OCI-LY1 (cell line): ENCODE measurements at regions not wholly inside any gene's neighbourhood (a gene's known extent, or its start where the extent isn't known, plus 50 kb on each side); places are given as distances from the start of the nearest gene placed in this dataset.

Experiments used
- H2AFZ ChIP-seq: fragments of 200-600 bp; sonication (generic), shearing (Covaris generic); 2 replicates; pipeline ENCODE4 v1.6.0; 2014; ENCODE audit warnings: antibody characterized with exemption, mild to moderate bottlenecking, low read length
- H3F3A ChIP-seq: fragments of 200-600 bp; sonication (generic), shearing (Covaris generic); 2 replicates; pipeline ENCODE4 v1.6.0; 2014; ENCODE audit warnings: mild to moderate bottlenecking, antibody characterized with exemption, low read length, moderate library complexity; ENCODE audit not compliant: insufficient read depth
- H3K27ac ChIP-seq: fragments of 200-600 bp; sonication (generic); 2 replicates; pipeline ENCODE4 v1.5.1; 2014; ENCODE audit warnings: low read length, mixed run types, mild to moderate bottlenecking, low read depth; ENCODE audit not compliant: poor library complexity, severe bottlenecking
- H3K27me3 ChIP-seq: fragments of 200-600 bp; sonication (generic); 2 replicates; pipeline ENCODE4 v1.6.0; 2014; ENCODE audit warnings: antibody characterized with exemption, mild to moderate bottlenecking, low read length, moderate library complexity; ENCODE audit not compliant: insufficient read depth
- H3K36me3 ChIP-seq: fragments of 200-600 bp; sonication (generic); 2 replicates; pipeline ENCODE4 v1.6.1; 2014; ENCODE audit warnings: mild to moderate bottlenecking, antibody characterized with exemption, low read length, moderate library complexity, mixed read lengths; ENCODE audit not compliant: insufficient read depth
- H3K4me1 ChIP-seq: fragments of 200-600 bp; sonication (generic); 2 replicates; pipeline ENCODE4 v1.5.1; 2014; ENCODE audit warnings: mild to moderate bottlenecking, low read length, moderate library complexity; ENCODE audit not compliant: insufficient read depth, severe bottlenecking
- H3K4me2 ChIP-seq: fragments of 200-600 bp; sonication (generic), shearing (Covaris generic); 2 replicates; pipeline ENCODE4 v1.6.1; 2014; ENCODE audit warnings: low read length
- H3K4me3 ChIP-seq: fragments of 200-600 bp; sonication (generic); 2 replicates; pipeline ENCODE4 v1.5.1; 2014; ENCODE audit warnings: low read length, low read depth, mild to moderate bottlenecking, mixed read lengths; ENCODE audit not compliant: poor library complexity, severe bottlenecking
- H3K79me2 ChIP-seq: fragments of 200-600 bp; shearing (Covaris generic); 2 replicates; pipeline ENCODE4 v1.6.1; 2016; ENCODE audit warnings: mixed run types, low read length, mixed read lengths; ENCODE audit not compliant: insufficient read depth
- H3K9ac ChIP-seq: fragments of 200-600 bp; sonication (generic), shearing (Covaris generic); 2 replicates; pipeline ENCODE4 v1.6.1; 2014; ENCODE audit warnings: mild to moderate bottlenecking, low read length, mixed read lengths
- H3K9me2 ChIP-seq: fragments of 200-600 bp; sonication (generic), shearing (Covaris generic); 2 replicates; pipeline ENCODE4 v1.6.1; 2014; ENCODE audit warnings: low read depth, mild to moderate bottlenecking, low read length, mixed read lengths
- H3K9me3 ChIP-seq: fragments of 200-600 bp; shearing (Covaris generic); 2 replicates; pipeline ENCODE4 v1.6.1; 2014; ENCODE audit warnings: low read length, mixed read lengths
- H4K20me1 ChIP-seq: fragments of 200-600 bp; sonication (generic), shearing (Covaris generic); 2 replicates; pipeline ENCODE4 v1.6.0; 2016; ENCODE audit warnings: mild to moderate bottlenecking, low read length; ENCODE audit not compliant: insufficient read depth
- CTCF ChIP-seq: fragments of 200-600 bp; sonication (generic), shearing (Covaris generic); IDR thresholded peaks from 2 replicates; pipeline ENCODE4 v1.5.1; 2017; ENCODE audit warnings: mild to moderate bottlenecking, antibody characterized with exemption, low read length, moderate library complexity, mixed read lengths
- EZH2 ChIP-seq: fragments of 200-600 bp; sonication (generic), shearing (Covaris generic); IDR thresholded peaks from 2 replicates; pipeline ENCODE4 v1.8.0; 2017; ENCODE audit warnings: borderline replicate concordance, mixed run types, mild to moderate bottlenecking, antibody characterized with exemption, low read length, moderate library complexity, mixed read lengths

- H3K9ac ChIP-seq: no peak overlapping the region
- H3K9me3 ChIP-seq: no peaks in the 10 kb centered on the region
- H4K20me1 ChIP-seq: no peaks in the 10 kb centered on the region
- no peaks in the 10 kb centered on the region for H3F3A ChIP-seq
- no peak for TF ChIP-seq EZH2
- TF ChIP-seq CTCF: no peak
- H3K4me2 ChIP-seq: no peak overlapping the region
- no peaks in the 10 kb centered on the region for H3K9me2 ChIP-seq
- H3K27ac ChIP-seq: no peak overlapping the region
- H3K79me2 ChIP-seq: no peaks in the 10 kb centered on the region
- no peak overlapping the region for H2AFZ ChIP-seq
- H3K27me3 ChIP-seq: no peaks in the 10 kb centered on the region
- no peaks in the 10 kb centered on the region for H3K4me1 ChIP-seq
- no peak overlapping the region for H3K4me3 ChIP-seq
- no peaks in the 10 kb centered on the region for H3K36me3 ChIP-seq
Measured at GRCh38 chr16:51267681-51268080, 116.6 kb upstream of the SALL1 start.

- Histone ChIP-seq H3F3A (no peaks in the 10 kb centered on the region), H3K36me3 (no peaks in the 10 kb centered on the region), H3K9me3 (no peaks in the 10 kb centered on the region), H3K4me3 (no peak overlapping the region), H2AFZ (no peak overlapping the region), H3K27me3 (no peaks in the 10 kb centered on the region), H4K20me1 (no peaks in the 10 kb centered on the region), H3K9me2 (no peaks in the 10 kb centered on the region), H3K4me1 (no peaks in the 10 kb centered on the region), H3K79me2 (no peaks in the 10 kb centered on the region), H3K9ac (no peak overlapping the region), H3K4me2 (no peak overlapping the region), H3K27ac (no peak overlapping the region)
- TF ChIP-seq EZH2 (no peak), CTCF (no peak)
Measured at GRCh38 chr16:51262428-51262827, 111.4 kb upstream of the SALL1 start.

- Histone ChIP-seq H3K9me2 (no peaks in the 10 kb centered on the region), H3F3A (no peaks in the 10 kb centered on the region), H3K36me3 (no peaks in the 10 kb centered on the region), H4K20me1 (no peaks in the 10 kb centered on the region), H2AFZ (no peak overlapping the region), H3K4me1 (no peaks in the 10 kb centered on the region), H3K4me2 (no peak overlapping the region), H3K79me2 (no peaks in the 10 kb centered on the region), H3K27ac (no peak overlapping the region), H3K4me3 (no peak overlapping the region), H3K27me3 (no peaks in the 10 kb centered on the region), H3K9ac (no peak overlapping the region), H3K9me3 (no peaks in the 10 kb centered on the region)
- TF ChIP-seq CTCF (no peak), EZH2 (no peak)
Measured at GRCh38 chr16:51261919-51262318, 110.8 kb upstream of the SALL1 start.
